ENCODE measurements at regions not wholly inside any gene's neighbourhood (a gene's known extent, or its start where the extent isn't known, plus 50 kb on each side); places are given as distances from the start of the nearest gene placed in this dataset.

- H3K27me3 ChIP-seq (ENCODE audit: control insufficient read depth in 2 of 2, insufficient read depth in 2 of 2, low read length in 2 of 2), result no peaks in the 10 kb centered on the region
- TF ChIP-seq KAT8 (IDR thresholded peaks at IDR 0.05; ENCODE audit: low read depth) (no peak), ZFP91 (CRISPR knock-in tag; IDR thresholded peaks at IDR 0.05) (no peak), ZNF282 (CRISPR knock-in tag; IDR thresholded peaks at IDR 0.05) (no peak), UBTF (IDR thresholded peaks at IDR 0.05; ENCODE audit: borderline replicate concordance in 1 of 2, low read depth in 2 of 2, low read length in 2 of 2) (no peak), SMARCA5 (IDR thresholded peaks at IDR 0.05) (no peak), ZNF133 (CRISPR knock-in tag; IDR thresholded peaks at IDR 0.05) (no peak), ZNF436 (CRISPR knock-in tag; IDR thresholded peaks at IDR 0.05) (no peak)
- TF ChIP-seq, protein P1, sequence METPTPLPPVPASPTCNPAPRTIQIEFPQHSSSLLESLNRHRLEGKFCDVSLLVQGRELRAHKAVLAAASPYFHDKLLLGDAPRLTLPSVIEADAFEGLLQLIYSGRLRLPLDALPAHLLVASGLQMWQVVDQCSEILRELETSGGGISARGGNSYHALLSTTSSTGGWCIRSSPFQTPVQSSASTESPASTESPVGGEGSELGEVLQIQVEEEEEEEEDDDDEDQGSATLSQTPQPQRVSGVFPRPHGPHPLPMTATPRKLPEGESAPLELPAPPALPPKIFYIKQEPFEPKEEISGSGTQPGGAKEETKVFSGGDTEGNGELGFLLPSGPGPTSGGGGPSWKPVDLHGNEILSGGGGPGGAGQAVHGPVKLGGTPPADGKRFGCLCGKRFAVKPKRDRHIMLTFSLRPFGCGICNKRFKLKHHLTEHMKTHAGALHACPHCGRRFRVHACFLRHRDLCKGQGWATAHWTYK (CRISPR knock-in tag; IDR thresholded peaks at IDR 0.05), result no peak
- TF ChIP-seq, protein P2, sequence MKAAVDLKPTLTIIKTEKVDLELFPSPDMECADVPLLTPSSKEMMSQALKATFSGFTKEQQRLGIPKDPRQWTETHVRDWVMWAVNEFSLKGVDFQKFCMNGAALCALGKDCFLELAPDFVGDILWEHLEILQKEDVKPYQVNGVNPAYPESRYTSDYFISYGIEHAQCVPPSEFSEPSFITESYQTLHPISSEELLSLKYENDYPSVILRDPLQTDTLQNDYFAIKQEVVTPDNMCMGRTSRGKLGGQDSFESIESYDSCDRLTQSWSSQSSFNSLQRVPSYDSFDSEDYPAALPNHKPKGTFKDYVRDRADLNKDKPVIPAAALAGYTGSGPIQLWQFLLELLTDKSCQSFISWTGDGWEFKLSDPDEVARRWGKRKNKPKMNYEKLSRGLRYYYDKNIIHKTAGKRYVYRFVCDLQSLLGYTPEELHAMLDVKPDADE (conservative IDR thresholded peaks at IDR 0.05; ENCODE audit: control insufficient read depth, low read depth, low read length), result no peak
- TF ChIP-seq, protein P3, sequence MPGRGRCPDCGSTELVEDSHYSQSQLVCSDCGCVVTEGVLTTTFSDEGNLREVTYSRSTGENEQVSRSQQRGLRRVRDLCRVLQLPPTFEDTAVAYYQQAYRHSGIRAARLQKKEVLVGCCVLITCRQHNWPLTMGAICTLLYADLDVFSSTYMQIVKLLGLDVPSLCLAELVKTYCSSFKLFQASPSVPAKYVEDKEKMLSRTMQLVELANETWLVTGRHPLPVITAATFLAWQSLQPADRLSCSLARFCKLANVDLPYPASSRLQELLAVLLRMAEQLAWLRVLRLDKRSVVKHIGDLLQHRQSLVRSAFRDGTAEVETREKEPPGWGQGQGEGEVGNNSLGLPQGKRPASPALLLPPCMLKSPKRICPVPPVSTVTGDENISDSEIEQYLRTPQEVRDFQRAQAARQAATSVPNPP (IDR thresholded peaks at IDR 0.05; ENCODE audit: borderline replicate concordance, insufficient read depth, insufficient read length), result no peak
- no peak for DNase-seq (ENCODE audit: extremely low read depth in 1 of 4, low spot score in 3 of 4)
- CTCF ChIA-PET (ENCODE audit: low intra/inter-chr PET ratio), result no interaction called here
- in situ Hi-C loops (cut with MboI) (no loop called here), intact Hi-C loops (cut with micrococcal nuclease) (no loop called here)
- H3K27ac ChIP-seq (ENCODE audit: extremely low read depth, low read depth, low read length), result no peak overlapping the region
- no peaks in the 10 kb centered on the region for H3K4me1 ChIP-seq (replicated peaks in 1 of 2; ENCODE audit: control insufficient read depth in 2 of 2, insufficient read depth in 2 of 2, low read length in 2 of 2)
- H3K9me1 ChIP-seq (ENCODE audit: control insufficient read depth, insufficient read depth, low read length), result no peaks in the 10 kb centered on the region
- BruUV-seq (replicated peaks), result no TSS peak
- no peak overlapping the region for H3K4me3 ChIP-seq
- FAIRE-seq, result no peak
- 0% methylated on average over 1 of the region's 1 CpG for WGBS (ENCODE audit: insufficient coverage, low coverage, missing lambda C conversion rate)
- POLR2A ChIA-PET, result no interaction called here
- H3K9me3 ChIP-seq (replicated peaks; ENCODE audit: control insufficient read depth, insufficient read depth, low read depth, low read length), result no peaks in the 10 kb centered on the region
- H2AFZ ChIP-seq (ENCODE audit: low read depth, low read length), result no peak overlapping the region
- no peaks in the 10 kb centered on the region for H4K20me1 ChIP-seq (replicated peaks; ENCODE audit: control insufficient read depth, insufficient read depth, low read length)
- H3K79me2 ChIP-seq (ENCODE audit: control insufficient read depth, insufficient read depth, low read length), result no peaks in the 10 kb centered on the region
- H3K4me2 ChIP-seq (ENCODE audit: insufficient read depth, low read length), result no peak overlapping the region
- ATAC-seq, result no peak
- no peaks in the 10 kb centered on the region for H3K36me3 ChIP-seq (ENCODE audit: control insufficient read depth, insufficient read depth, low read length)
- H3K9ac ChIP-seq (ENCODE audit: insufficient read depth in 1 of 2, low read depth in 2 of 2, low read length in 2 of 2), result no peak overlapping the region
Measured at GRCh38 chr9:2939368-2939767, 95.5 kb upstream of the PUM3 start.

All from K562 (cell line).